Loucy (cell line): ENCODE measurements at regions not wholly inside any gene's neighbourhood (a gene's known extent, or its start where the extent isn't known, plus 50 kb on each side); places are given as distances from the start of the nearest gene placed in this dataset.

Experiments
- H2AFZ ChIP-seq: fragments of 200-600 bp; sonication (generic); 2 replicates; pipeline ENCODE4 v1.6.0; 2016; ENCODE audit warnings: antibody characterized with exemption, mild to moderate bottlenecking, low read length, moderate library complexity
- H3F3A ChIP-seq: fragments of 200-600 bp; 2 replicates; pipeline ENCODE4 v1.6.0; 2016; ENCODE audit warnings: antibody characterized with exemption, low read depth, mild to moderate bottlenecking
- H3K27me3 ChIP-seq: fragments of 200-600 bp; sonication (generic); 2 replicates; pipeline ENCODE4 v1.6.1; 2014; ENCODE audit warnings: low read length, mild to moderate bottlenecking; ENCODE audit not compliant: insufficient read depth, poor library complexity, severe bottlenecking
- H3K36me3 ChIP-seq: fragments of 200-600 bp; sonication (generic); 2 replicates; pipeline ENCODE4 v1.6.1; 2016; ENCODE audit warnings: low read length; ENCODE audit not compliant: insufficient read depth
- H3K4me1 ChIP-seq: fragments of 200-600 bp; sonication (generic); 2 replicates; pipeline ENCODE4 v1.5.1; 2014; ENCODE audit warnings: low read length, mild to moderate bottlenecking; ENCODE audit not compliant: insufficient read depth, poor library complexity, severe bottlenecking
- H3K4me2 ChIP-seq: fragments of 200-600 bp; sonication (generic); 2 replicates; pipeline ENCODE4 v1.6.0; 2014; ENCODE audit warnings: antibody characterized with exemption, low read length, low read depth, mild to moderate bottlenecking; ENCODE audit not compliant: poor library complexity, severe bottlenecking
- H3K4me3 ChIP-seq: fragments of 200-600 bp; sonication (generic); 2 replicates; pipeline ENCODE4 v1.5.1; 2014; ENCODE audit warnings: low read length, mild to moderate bottlenecking, mixed read lengths; ENCODE audit not compliant: poor library complexity, severe bottlenecking
- H3K79me2 ChIP-seq: fragments of 200-600 bp; sonication (generic); 2 replicates; pipeline ENCODE4 v1.6.1; 2014; ENCODE audit warnings: low read length; ENCODE audit not compliant: insufficient read depth
- H3K9ac ChIP-seq: fragments of 200-600 bp; sonication (generic); 2 replicates; pipeline ENCODE4 v1.6.0; 2014; ENCODE audit warnings: mild to moderate bottlenecking, low read depth, low read length, moderate library complexity; ENCODE audit not compliant: poor library complexity, severe bottlenecking
- H3K9me2 ChIP-seq: fragments of 200-600 bp; sonication (generic); replicated peaks from 2 replicates; pipeline ENCODE4 v1.6.1; 2016; ENCODE audit warnings: low read depth, low read length, mixed read lengths
- H3K9me3 ChIP-seq: fragments of 200-600 bp; sonication (generic); 2 replicates; pipeline ENCODE4 v1.6.1; 2014; ENCODE audit warnings: mild to moderate bottlenecking, antibody characterized with exemption, low read length, low read depth; ENCODE audit not compliant: insufficient read depth
- H4K20me1 ChIP-seq: fragments of 200-600 bp; sonication (generic); 2 replicates; pipeline ENCODE4 v1.6.0; 2014; ENCODE audit warnings: antibody characterized with exemption, low read length, mild to moderate bottlenecking; ENCODE audit not compliant: insufficient read depth, poor library complexity, severe bottlenecking
- CTCF ChIP-seq: fragments of 200-600 bp; sonication (generic); conservative IDR thresholded peaks from 2 replicates; pipeline ENCODE4 v1.5.1; 2014; ENCODE audit warnings: mild to moderate bottlenecking, antibody characterized with exemption, low read length
- EZH2phosphoT487 ChIP-seq: fragments of 200-600 bp; IDR thresholded peaks from 2 replicates; pipeline ENCODE4 v1.6.1; 2018; ENCODE audit warnings: antibody characterized with exemption, mild to moderate bottlenecking, moderate library complexity, borderline replicate concordance

DNA sequence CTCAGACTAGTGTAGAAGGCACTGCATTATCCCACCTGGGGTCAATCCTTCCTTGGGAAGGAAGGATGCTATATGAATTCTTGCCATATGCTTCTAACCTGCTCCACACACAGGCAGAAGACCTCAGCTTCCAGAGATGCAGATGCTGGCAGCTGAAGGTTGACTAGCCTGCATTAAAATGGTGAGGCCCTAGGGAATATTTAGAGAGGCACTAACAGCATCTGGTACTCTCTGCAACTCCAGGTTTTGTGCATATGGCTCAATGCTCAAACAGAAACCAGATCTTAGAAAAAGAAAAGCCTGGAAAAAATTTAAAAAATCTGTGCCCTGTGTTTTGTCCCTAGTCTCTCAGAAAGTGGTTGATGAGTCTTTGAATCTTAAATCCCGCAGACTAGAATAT lies 56.0 kb upstream of the MYRIP start:
- Histone ChIP-seq H4K20me1 (no peaks in the 10 kb centered on the region), H3K9me3 (no peaks in the 10 kb centered on the region), H3K9me2 (no peaks in the 10 kb centered on the region), H3K9ac (no peak overlapping the region), H3K27me3 (no peaks in the 10 kb centered on the region), H3K4me1 (peaks cover 33% of the 10 kb centered on the region), H3K4me3 (no peak overlapping the region), H3F3A (no peaks in the 10 kb centered on the region), H3K79me2 (no peaks in the 10 kb centered on the region), H3K36me3 (no peaks in the 10 kb centered on the region), H2AFZ (no peak overlapping the region), H3K4me2 (no peak overlapping the region)
- no peak for TF ChIP-seq CTCF
- no peak for TF ChIP-seq EZH2phosphoT487

- Histone ChIP-seq H3K27me3 (no peaks in the 10 kb centered on the region), H3K4me2 (no peak overlapping the region), H3F3A (no peaks in the 10 kb centered on the region), H3K9me3 (no peaks in the 10 kb centered on the region), H3K4me1 (peaks cover 33% of the 10 kb centered on the region), H3K9me2 (no peaks in the 10 kb centered on the region), H3K36me3 (no peaks in the 10 kb centered on the region), H3K4me3 (no peak overlapping the region), H3K9ac (no peak overlapping the region), H4K20me1 (no peaks in the 10 kb centered on the region), H2AFZ (no peak overlapping the region), H3K79me2 (no peaks in the 10 kb centered on the region)
- TF ChIP-seq EZH2phosphoT487 (no peak), CTCF (no peak)
Measured at GRCh38 chr3:39754549-39754948, 54.9 kb upstream of the MYRIP start.

DNA sequence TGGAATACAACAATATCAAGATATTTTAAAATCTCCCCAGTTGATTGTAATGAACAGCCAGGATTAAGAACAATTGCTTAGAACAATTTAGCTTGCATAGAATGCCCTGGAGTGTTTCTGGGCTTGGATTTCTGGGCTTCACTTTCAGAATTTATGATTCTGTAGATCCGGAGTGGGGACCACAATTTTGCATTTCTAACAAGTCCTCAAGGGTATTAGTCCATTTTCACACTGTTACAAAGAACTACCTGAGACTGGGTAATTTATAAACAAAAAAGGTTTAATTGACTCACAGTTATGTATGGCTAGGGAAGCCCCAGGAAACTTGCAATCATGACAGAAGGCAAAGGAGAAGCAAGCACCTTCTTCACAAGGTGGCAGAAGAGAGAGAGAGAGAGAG lies 54.3 kb upstream of the MYRIP start:
- no peak for TF ChIP-seq EZH2phosphoT487
- no peak for TF ChIP-seq CTCF
- Histone ChIP-seq H3K9me3 (no peaks in the 10 kb centered on the region), H3K36me3 (no peaks in the 10 kb centered on the region), H3K4me1 (peaks cover 33% of the 10 kb centered on the region), H4K20me1 (no peaks in the 10 kb centered on the region), H3K27me3 (no peaks in the 10 kb centered on the region), H3K4me3 (no peak overlapping the region), H3K79me2 (no peaks in the 10 kb centered on the region), H3K9me2 (no peaks in the 10 kb centered on the region), H3F3A (no peaks in the 10 kb centered on the region), H3K9ac (no peak overlapping the region), H3K4me2 (no peak overlapping the region), H2AFZ (no peak overlapping the region)
